GM23248 (cell line): ENCODE measurements at regions not wholly inside any gene's neighbourhood (a gene's known extent, or its start where the extent isn't known, plus 50 kb on each side); places are given as distances from the start of the nearest gene placed in this dataset.

Source experiments
- EZH2 ChIP-seq: fragments of 200-600 bp; sonication (generic); IDR thresholded peaks from 2 replicates; pipeline ENCODE4 v1.6.1; 2018; ENCODE audit warnings: antibody characterized with exemption, mild to moderate bottlenecking; ENCODE audit not compliant: insufficient read depth, poor library complexity, severe bottlenecking
- EZH2phosphoT487 ChIP-seq: fragments of 200-600 bp; sonication (generic); IDR thresholded peaks from 2 replicates; pipeline ENCODE4 v1.6.1; 2018; ENCODE audit warnings: antibody characterized with exemption, moderate library complexity, mild to moderate bottlenecking, low read depth; ENCODE audit not compliant: insufficient read depth

DNA sequence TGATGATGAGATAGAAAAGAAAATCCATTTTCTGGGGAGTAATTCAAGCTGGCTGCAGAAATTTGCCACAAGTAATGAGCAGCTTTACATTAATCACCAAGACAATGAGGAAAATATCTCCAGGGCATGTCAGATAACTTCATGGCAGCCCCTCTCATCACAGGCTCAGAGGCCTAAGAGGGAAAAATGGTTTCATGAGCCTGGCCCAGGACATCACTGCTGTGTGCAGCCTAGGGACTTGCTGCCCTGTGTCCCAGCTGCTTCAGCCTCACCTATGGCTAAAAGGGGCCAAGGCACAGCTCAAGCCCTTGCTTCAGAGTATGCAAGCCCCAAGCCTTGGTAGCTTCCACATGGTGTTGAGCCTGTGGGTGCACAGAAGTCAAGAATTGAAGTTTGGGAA lies 161.7 kb downstream of the OPA1 start:
- no peak for TF ChIP-seq EZH2phosphoT487
- no peak for TF ChIP-seq EZH2
